ENCODE measurements at regions not wholly inside any gene's neighbourhood (a gene's known extent, or its start where the extent isn't known, plus 50 kb on each side); places are given as distances from the start of the nearest gene placed in this dataset.
"Not testable (repeated sequence)": the region's sequence is repeated elsewhere in the genome, so short reads cannot be mapped to it uniquely, and the experiment has no call there.

- no peak overlapping the region for H3K4me3 ChIP-seq (ENCODE audit: low read depth, low read length)
- no peak for TF ChIP-seq CTCF (IDR thresholded peaks at IDR 0.05; ENCODE audit: insufficient read depth, low read length, missing control alignments)
- POLR2A ChIA-PET: no interaction called here
- CTCF ChIA-PET: interaction anchor here (1.0 kb wide), 1 partner anchor 257 kb away, joined by 4 read pairs; no protein-coding TSS in a partner anchor
- no peak for DNase-seq (ENCODE audit: low read depth, low spot score)
Measured at GRCh38 chr16:86261379-86261778, 248.9 kb upstream of the FOXF1 start.

GRCh38 chr16:86267657-86268056, 242.7 kb upstream of the FOXF1 start:
- POLR2A ChIA-PET; CTCF ChIA-PET; DNase-seq (ENCODE audit: low read depth, low spot score); H3K4me3 ChIP-seq (ENCODE audit: low read depth, low read length): not testable (repeated sequence)

GRCh38 chr16:86270696-86271095, 239.6 kb upstream of the FOXF1 start:
- no peak for DNase-seq (ENCODE audit: low read depth, low spot score)
- ChIA-PET POLR2A (no interaction called here), CTCF (no interaction called here)
- no peak for TF ChIP-seq CTCF (IDR thresholded peaks at IDR 0.05; ENCODE audit: insufficient read depth, low read length, missing control alignments)
- H3K4me3 ChIP-seq (ENCODE audit: low read depth, low read length): no peak overlapping the region

- no peak for TF ChIP-seq CTCF (IDR thresholded peaks at IDR 0.05; ENCODE audit: insufficient read depth, low read length, missing control alignments)
- ChIA-PET CTCF (interaction anchor here (1.3 kb wide), 1 partner anchor 29 kb away, joined by 3 read pairs; no protein-coding TSS in a partner anchor), POLR2A (interaction anchor here (0.7 kb wide), 1 partner anchor 13 kb away, joined by 3 read pairs; no protein-coding TSS in a partner anchor)
- H3K4me3 ChIP-seq (ENCODE audit: low read depth, low read length): no peak overlapping the region
- no peak for DNase-seq (ENCODE audit: low read depth, low spot score)
Measured at GRCh38 chr16:86272744-86273143, 237.6 kb upstream of the FOXF1 start.

- DNase-seq (ENCODE audit: low read depth, low spot score): no peak
- no peak for TF ChIP-seq CTCF (IDR thresholded peaks at IDR 0.05; ENCODE audit: insufficient read depth, low read length, missing control alignments)
- CTCF ChIA-PET: interaction anchor here (0.7 kb wide), 1 partner anchor 720 kb away, joined by 4 read pairs; no protein-coding TSS in a partner anchor
- no peak overlapping the region for H3K4me3 ChIP-seq (ENCODE audit: low read depth, low read length)
- POLR2A ChIA-PET: no interaction called here
Measured at GRCh38 chr16:86277221-86277620, 233.1 kb upstream of the FOXF1 start.

- POLR2A ChIA-PET; CTCF ChIA-PET; DNase-seq (ENCODE audit: low read depth, low spot score); H3K4me3 ChIP-seq (ENCODE audit: low read depth, low read length): not testable (repeated sequence)
Measured at GRCh38 chr16:86277859-86278258, 232.5 kb upstream of the FOXF1 start.

GRCh38 chr16:86281421-86281820, 228.9 kb upstream of the FOXF1 start:
- no peak for TF ChIP-seq CTCF (IDR thresholded peaks at IDR 0.05; ENCODE audit: insufficient read depth, low read length, missing control alignments)
- DNase-seq (ENCODE audit: low read depth, low spot score): no peak
- H3K4me3 ChIP-seq (ENCODE audit: low read depth, low read length): no peak overlapping the region
- POLR2A ChIA-PET: no interaction called here
- CTCF ChIA-PET: no interaction called here

All from AG04449 (cell line).